GM10248 (cell line): ENCODE measurements at regions not wholly inside any gene's neighbourhood (a gene's known extent, or its start where the extent isn't known, plus 50 kb on each side); places are given as distances from the start of the nearest gene placed in this dataset.

ENCODE experiments used
- CTCF ChIA-PET: fragments of 300-600 bp; sonication (Branson Sonifier 250); formaldehyde crosslinking; extraction: SDS; loops from one replicate; lab custom pipeline; 2021; ENCODE audit warnings: antibody characterized with exemption; lab: Yijun Ruan, JAX
- POLR2A ChIA-PET: fragments of 350-650 bp; sonication (Branson Sonifier 250); formaldehyde crosslinking; extraction: SDS; loops from one replicate; lab custom pipeline; 2020; ENCODE audit warnings: antibody characterized with exemption; lab: Yijun Ruan, JAX
- DNase-seq: peaks from one replicate; pipeline ENCODE4 v3.0.0; 2012; ENCODE audit errors: extremely low spot score
- CTCF ChIP-seq: IDR thresholded peaks from 2 replicates; pipeline ENCODE4 v1.5.1; 2012; ENCODE audit warnings: mild to moderate bottlenecking, low read depth; ENCODE audit errors: extremely low read depth, missing control alignments, control extremely low read depth

DNA sequence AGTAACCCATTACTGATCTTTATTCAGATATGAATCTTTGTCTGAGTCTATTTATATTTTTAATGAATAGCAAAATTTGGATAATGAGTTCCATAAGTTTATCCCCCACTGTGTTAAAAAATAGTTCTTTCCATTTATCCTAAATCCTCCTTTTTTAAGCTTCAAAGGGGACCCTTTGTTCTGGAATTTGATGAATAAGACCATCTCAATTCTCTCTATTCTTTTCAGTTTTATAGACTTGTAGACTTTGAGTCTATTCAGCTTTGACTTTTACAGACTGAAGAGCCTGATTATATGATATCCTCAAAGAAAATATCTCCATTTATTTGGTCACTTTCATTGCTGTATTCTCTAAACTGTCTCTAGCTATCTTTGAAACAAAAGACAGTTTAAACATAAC lies 2146.1 kb upstream of the CELF4 start:
- POLR2A ChIA-PET: no interaction called here
- DNase-seq: no peak
- CTCF ChIA-PET: interaction anchor here (1.3 kb wide), 1 partner anchor 38 kb away, joined by 3 read pairs; no protein-coding TSS in a partner anchor
- no peak for TF ChIP-seq CTCF

DNA sequence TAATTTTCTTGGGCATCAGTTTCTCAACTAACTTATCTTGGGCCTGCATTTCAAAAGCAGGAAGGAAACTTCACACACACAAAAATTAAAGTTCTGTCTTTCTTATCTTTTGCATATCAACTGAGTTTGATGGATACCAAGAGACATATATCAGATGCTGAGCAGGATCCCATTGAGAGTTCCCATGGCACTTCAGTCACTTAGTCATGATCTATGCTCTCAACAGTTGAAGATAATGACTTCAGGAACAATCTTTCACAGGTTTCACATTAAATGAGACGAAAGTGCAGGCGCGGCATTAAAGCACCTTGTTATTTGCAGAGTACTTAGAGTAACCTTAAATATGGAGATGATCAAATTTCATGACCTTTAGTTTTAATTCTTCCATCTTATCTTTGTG lies 2139.8 kb upstream of the CELF4 start:
- DNase-seq: no peak
- ChIA-PET CTCF (no interaction called here), POLR2A (no interaction called here)
- TF ChIP-seq CTCF: no peak

DNA sequence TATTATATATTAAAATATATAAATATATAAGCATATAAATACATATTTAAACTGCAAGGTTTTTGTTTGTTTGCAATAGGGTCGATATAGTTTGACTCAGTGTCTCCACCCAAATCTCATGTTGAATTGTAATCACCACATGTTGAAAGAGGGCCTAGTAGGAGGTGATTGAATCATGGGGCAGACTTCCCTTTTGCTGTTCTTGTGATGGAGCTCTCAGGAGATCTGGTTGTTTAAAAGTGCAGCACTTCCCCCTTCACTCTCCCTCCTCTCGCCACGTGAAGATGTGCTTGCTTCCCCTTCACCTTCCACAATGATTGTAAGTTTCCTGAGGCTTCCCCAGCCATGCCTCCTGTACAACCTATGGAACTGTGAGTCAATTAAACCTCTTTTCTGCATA lies 2137.3 kb upstream of the CELF4 start:
- CTCF ChIA-PET: no interaction called here
- DNase-seq: no peak
- POLR2A ChIA-PET: no interaction called here
- TF ChIP-seq CTCF: no peak

DNA sequence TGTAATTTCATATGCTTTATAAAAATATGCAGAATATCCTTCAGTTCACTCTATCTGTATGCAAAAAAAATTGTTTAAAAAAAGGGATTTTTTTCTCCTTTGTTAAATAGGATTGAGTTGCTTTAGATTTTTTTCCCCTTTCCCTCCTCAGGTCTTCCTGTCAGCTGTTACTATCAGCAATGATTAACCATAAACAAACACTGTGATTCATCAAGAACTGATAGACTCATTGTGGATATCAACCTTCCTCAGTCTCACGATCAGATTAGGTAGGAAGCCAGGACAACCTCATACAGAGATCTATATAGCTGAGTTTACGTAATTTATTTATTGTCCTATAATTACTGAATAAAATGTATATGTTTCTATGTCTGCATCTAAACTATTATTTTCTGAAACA lies 2136.2 kb upstream of the CELF4 start:
- TF ChIP-seq CTCF: no peak
- DNase-seq: no peak
- ChIA-PET CTCF (no interaction called here), POLR2A (no interaction called here)

- CTCF ChIA-PET: interaction anchor here (1.3 kb wide), 1 partner anchor 12 kb away, joined by 3 read pairs; no protein-coding TSS in a partner anchor
- POLR2A ChIA-PET: no interaction called here
- TF ChIP-seq CTCF: no peak
- no peak for DNase-seq
These were observed 2135.6 kb upstream of the CELF4 start for GRCh38 chr18:39701055-39701783.

- ChIA-PET CTCF (no interaction called here), POLR2A (no interaction called here)
- TF ChIP-seq CTCF: no peak
- no peak for DNase-seq
These were observed 2133.9 kb upstream of the CELF4 start for GRCh38 chr18:39699340-39699964.
